Ovary (tissue), 3 donors: ENCODE measurements at regions not wholly inside any gene's neighbourhood (a gene's known extent, or its start where the extent isn't known, plus 50 kb on each side); places are given as distances from the start of the nearest gene placed in this dataset.

Experiments
- EP300 ChIP-seq: sonication (generic); formaldehyde crosslinking; IDR thresholded peaks from one replicate; pipeline ENCODE4 v1.6.1; 2017; ENCODE audit warnings: antibody characterized with exemption
- TF ChIP-seq, protein P1 (sequence below), 3 donors: fragments of 450-650 bp in 2 of 3; fragments of 200-600 bp in 1 of 3; IDR thresholded peaks; one replicate each; pipeline versions ENCODE4 v1.5.1 to v1.8.0; 2016 to 2022; ENCODE audit warnings: antibody characterized with exemption in 3 of 3, mild to moderate bottlenecking in 1 of 3
- donor health status: DM: no; HTN: no; CAD: no.

DNA sequence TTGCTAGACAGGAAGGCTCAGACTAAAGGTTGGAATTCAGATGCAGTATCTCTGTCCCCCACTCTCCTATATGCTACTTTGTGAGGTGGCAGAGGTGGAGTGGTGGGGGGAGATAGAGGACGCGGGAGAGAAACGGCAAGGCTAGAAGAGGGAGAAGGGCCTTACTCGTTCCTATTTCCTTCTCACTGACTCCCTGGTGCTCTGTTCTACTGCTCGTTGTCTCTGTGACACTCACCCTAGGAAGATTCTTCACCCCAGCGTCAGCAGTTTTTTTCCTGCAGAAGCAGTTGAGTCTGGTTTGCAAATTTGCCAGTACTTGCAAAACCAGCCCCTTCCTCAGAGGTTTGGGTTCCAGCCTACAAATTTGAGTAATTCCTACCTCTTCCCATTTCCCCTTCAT lies 801.1 kb upstream of the SLC35B3 start:
- TF ChIP-seq, protein P1, sequence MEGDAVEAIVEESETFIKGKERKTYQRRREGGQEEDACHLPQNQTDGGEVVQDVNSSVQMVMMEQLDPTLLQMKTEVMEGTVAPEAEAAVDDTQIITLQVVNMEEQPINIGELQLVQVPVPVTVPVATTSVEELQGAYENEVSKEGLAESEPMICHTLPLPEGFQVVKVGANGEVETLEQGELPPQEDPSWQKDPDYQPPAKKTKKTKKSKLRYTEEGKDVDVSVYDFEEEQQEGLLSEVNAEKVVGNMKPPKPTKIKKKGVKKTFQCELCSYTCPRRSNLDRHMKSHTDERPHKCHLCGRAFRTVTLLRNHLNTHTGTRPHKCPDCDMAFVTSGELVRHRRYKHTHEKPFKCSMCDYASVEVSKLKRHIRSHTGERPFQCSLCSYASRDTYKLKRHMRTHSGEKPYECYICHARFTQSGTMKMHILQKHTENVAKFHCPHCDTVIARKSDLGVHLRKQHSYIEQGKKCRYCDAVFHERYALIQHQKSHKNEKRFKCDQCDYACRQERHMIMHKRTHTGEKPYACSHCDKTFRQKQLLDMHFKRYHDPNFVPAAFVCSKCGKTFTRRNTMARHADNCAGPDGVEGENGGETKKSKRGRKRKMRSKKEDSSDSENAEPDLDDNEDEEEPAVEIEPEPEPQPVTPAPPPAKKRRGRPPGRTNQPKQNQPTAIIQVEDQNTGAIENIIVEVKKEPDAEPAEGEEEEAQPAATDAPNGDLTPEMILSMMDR (IDR thresholded peaks at IDR 0.05), result no peak
- TF ChIP-seq EP300, result no peak
